Heart left ventricle (tissue), 13 donors: ENCODE measurements at regions not wholly inside any gene's neighbourhood (a gene's known extent, or its start where the extent isn't known, plus 50 kb on each side); places are given as distances from the start of the nearest gene placed in this dataset.

Source experiments
- POLR2A ChIP-seq, 2 donors: fragments of 450-650 bp; IDR thresholded peaks; one replicate each; pipeline ENCODE4 v1.6.1; 2017; ENCODE audit warnings: antibody characterized with exemption in 2 of 2, mild to moderate bottlenecking in 2 of 2, moderate library complexity in 2 of 2
- TF ChIP-seq, protein P1 (sequence below), 12 donors: fragments of 200-600 bp; sonication (generic) in 4 of 12; IDR thresholded peaks; one replicate each; pipeline versions ENCODE4 v1.5.0 to v1.8.0; 2018 to 2022; ENCODE audit warnings: antibody characterized with exemption in 12 of 12, mild to moderate bottlenecking in 5 of 12
- donor health status: ischemic (EF 13 %, LVEDD 7.1; RV severe dilation, severe dysfunction).
- donor health status: DM: no; HTN: yes; CAD: no.
- donor health status: DM: no; HTN: no; CAD: no.
- donor health status: ischemic (EF 25% LVEDD 6.9; RV normal size, moderate dysfunction).
- donor health status: ischemic (EF 25% LVEDD 5.7; RV mildly dilated, moderate dysfunction).
- donor health status: ischemic (EF 35%, LVEDD 5.7; RV mildly dilated, moderate dysfunction).
- donor health status: nonischemic (EF 11% LVEDD 7.7; RV severe dilation, severe dysfunction).
- donor health status: DM: yes; HTN: yes; CAD: no.
- donor health status: PGD.
- donor health status: ischemic (EF 29% LVEDD 5.4; RV normal size, mild dysfunction).
- donor health status: nonischemic (EF 23%, LVEDD 6.1; RV moderate dilation, normal function).

DNA sequence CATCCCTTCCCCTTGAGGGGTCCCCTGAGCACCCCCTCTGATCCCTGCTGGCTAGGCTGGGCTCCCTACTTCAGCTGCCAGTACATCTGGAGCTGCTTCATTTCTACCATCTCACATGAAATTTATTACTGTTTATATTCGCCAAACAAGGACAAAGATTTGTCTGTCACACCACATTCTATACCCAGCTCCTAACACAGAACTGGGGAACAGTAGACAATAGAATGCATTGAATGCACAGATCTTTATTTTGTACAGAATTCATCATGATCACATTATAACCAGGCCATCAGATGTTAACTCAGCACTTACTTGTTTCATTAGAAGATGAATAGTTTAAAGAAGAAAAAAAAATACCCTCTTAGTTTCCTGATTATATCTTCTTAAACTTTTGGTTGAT, 159.4 kb downstream of the KLF5 start:
- TF ChIP-seq POLR2A (IDR thresholded peaks at IDR 0.05), result no peak
- TF ChIP-seq, protein P1, sequence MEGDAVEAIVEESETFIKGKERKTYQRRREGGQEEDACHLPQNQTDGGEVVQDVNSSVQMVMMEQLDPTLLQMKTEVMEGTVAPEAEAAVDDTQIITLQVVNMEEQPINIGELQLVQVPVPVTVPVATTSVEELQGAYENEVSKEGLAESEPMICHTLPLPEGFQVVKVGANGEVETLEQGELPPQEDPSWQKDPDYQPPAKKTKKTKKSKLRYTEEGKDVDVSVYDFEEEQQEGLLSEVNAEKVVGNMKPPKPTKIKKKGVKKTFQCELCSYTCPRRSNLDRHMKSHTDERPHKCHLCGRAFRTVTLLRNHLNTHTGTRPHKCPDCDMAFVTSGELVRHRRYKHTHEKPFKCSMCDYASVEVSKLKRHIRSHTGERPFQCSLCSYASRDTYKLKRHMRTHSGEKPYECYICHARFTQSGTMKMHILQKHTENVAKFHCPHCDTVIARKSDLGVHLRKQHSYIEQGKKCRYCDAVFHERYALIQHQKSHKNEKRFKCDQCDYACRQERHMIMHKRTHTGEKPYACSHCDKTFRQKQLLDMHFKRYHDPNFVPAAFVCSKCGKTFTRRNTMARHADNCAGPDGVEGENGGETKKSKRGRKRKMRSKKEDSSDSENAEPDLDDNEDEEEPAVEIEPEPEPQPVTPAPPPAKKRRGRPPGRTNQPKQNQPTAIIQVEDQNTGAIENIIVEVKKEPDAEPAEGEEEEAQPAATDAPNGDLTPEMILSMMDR (IDR thresholded peaks at IDR 0.05), result no peak
